Keratinocyte (primary cell): ENCODE measurements at regions not wholly inside any gene's neighbourhood (a gene's known extent, or its start where the extent isn't known, plus 50 kb on each side); places are given as distances from the start of the nearest gene placed in this dataset.

Experiments used
- DNase-seq: peaks from one replicate; pipeline ENCODE4 v3.0.0-alpha.2; 2011; ENCODE audit warnings: low read depth, missing footprints, low spot score
- FAIRE-seq: peaks from 2 replicates; lab custom pipeline; 2011; peaks lifted over from hg19 to GRCh38; lab: Jason Lieb, UNC
- H2AFZ ChIP-seq: 2 replicates; pipeline ENCODE4 v1.6.0; 2012; ENCODE audit warnings: low read length, control low read depth, inconsistent platforms; ENCODE audit not compliant: control insufficient read depth
- H3K27ac ChIP-seq: 2 replicates; pipeline ENCODE4 v1.5.1; 2011; ENCODE audit warnings: low read length; ENCODE audit not compliant: control insufficient read depth, insufficient read depth
- H3K27me3 ChIP-seq: 3 replicates; pipeline ENCODE4 v1.6.0; 2011; ENCODE audit warnings: low read length; ENCODE audit not compliant: control insufficient read depth, insufficient read depth; ENCODE audit errors: extremely low read depth
- H3K36me3 ChIP-seq, 2 experiments: 2 replicates in 1 of 2; 3 replicates in 1 of 2; pipeline ENCODE4 v1.5.1; 2011; ENCODE audit warnings: low read length in 2 of 2, mild to moderate bottlenecking in 1 of 2; ENCODE audit not compliant: control insufficient read depth in 2 of 2, insufficient read depth in 2 of 2; ENCODE audit errors: extremely low read depth in 1 of 2
- H3K4me1 ChIP-seq: 3 replicates; pipeline ENCODE4 v1.5.1; 2011; ENCODE audit warnings: low read length; ENCODE audit not compliant: control insufficient read depth, insufficient read depth; ENCODE audit errors: extremely low read depth
- H3K4me2 ChIP-seq: 3 replicates; pipeline ENCODE4 v1.6.0; 2011; ENCODE audit warnings: low read depth, low read length; ENCODE audit not compliant: control insufficient read depth, insufficient read depth; ENCODE audit errors: extremely low read depth
- H3K4me3 ChIP-seq, 3 experiments: fragments of 200-600 bp in 1 of 3; sonication (generic) in 1 of 3; 2 replicates in 2 of 3; 3 replicates in 1 of 3; pipeline ENCODE4 v1.5.1; 2011 to 2016; ENCODE audit warnings: low read length in 3 of 3, mild to moderate bottlenecking in 3 of 3, control low read depth in 2 of 3, inconsistent platforms in 1 of 3, low read depth in 1 of 3, mixed read lengths in 1 of 3, mixed run types in 1 of 3, moderate library complexity in 1 of 3; ENCODE audit not compliant: control insufficient read depth in 2 of 3, insufficient read depth in 2 of 3; ENCODE audit errors: extremely low read depth in 1 of 3
- H3K79me2 ChIP-seq: 2 replicates; pipeline ENCODE4 v1.6.0; 2012; ENCODE audit warnings: low read length; ENCODE audit not compliant: control insufficient read depth, insufficient read depth
- H3K9ac ChIP-seq: 3 replicates; pipeline ENCODE4 v1.6.0; 2011; ENCODE audit warnings: low read length; ENCODE audit not compliant: control insufficient read depth, insufficient read depth; ENCODE audit errors: extremely low read depth
- H3K9me1 ChIP-seq: 3 replicates; pipeline ENCODE4 v1.6.0; 2011; ENCODE audit warnings: low read length; ENCODE audit not compliant: control insufficient read depth, insufficient read depth; ENCODE audit errors: extremely low read depth
- H3K9me3 ChIP-seq: 2 replicates; pipeline ENCODE4 v1.5.1; 2012; ENCODE audit warnings: low read depth, low read length; ENCODE audit not compliant: control insufficient read depth
- H4K20me1 ChIP-seq: 3 replicates; pipeline ENCODE4 v1.6.0; 2011; ENCODE audit warnings: low read length; ENCODE audit not compliant: control insufficient read depth, insufficient read depth; ENCODE audit errors: extremely low read depth
- CTCF ChIP-seq, 3 experiments: IDR thresholded peaks in 1 of 3; conservative IDR thresholded peaks in 1 of 3; optimal IDR thresholded peaks in 1 of 3; 2 replicates in 2 of 3; 3 replicates in 1 of 3; pipeline versions ENCODE3 to v1.5.1; 2011; ENCODE audit warnings: low read length in 3 of 3, mild to moderate bottlenecking in 3 of 3, moderate library complexity in 2 of 3, control low read depth in 1 of 3, inconsistent platforms in 1 of 3; ENCODE audit not compliant: insufficient read depth in 2 of 3; ENCODE audit errors: extremely low read depth in 1 of 3
- EZH2 ChIP-seq: IDR thresholded peaks from one replicate; pipeline ENCODE4 v1.6.1; 2012; ENCODE audit warnings: inconsistent platforms, mild to moderate bottlenecking, low read length, moderate library complexity
- dilution Hi-C: fragments of 300-500 bp; cut with MboI; formaldehyde crosslinking; loops from one replicate; pipeline ENCODE4 v1.7.0; 2020; ENCODE audit warnings: low sequenced_read_pairs; ENCODE audit not compliant: extremely low pct_ligation_motif_present

GRCh38 chr6:14211562-14211942 is 94.0 kb downstream of the CD83 start:
- H4K20me1 ChIP-seq, result no peaks in the 10 kb centered on the region
- peak overlapping the region; percentile 86 for H3K9ac ChIP-seq
- H3K4me3 ChIP-seq, result peak overlapping the region; percentile 33 to 69 (median 68)
- peak overlapping the region; percentile 88 for H2AFZ ChIP-seq
- no peaks in the 10 kb centered on the region for H3K36me3 ChIP-seq
- no peaks in the 10 kb centered on the region for H3K27me3 ChIP-seq
- FAIRE-seq (no peak), DNase-seq (no peak)
- H3K27ac ChIP-seq, result peak overlapping the region; percentile 84
- H3K9me3 ChIP-seq, result no peaks in the 10 kb centered on the region
- no peaks in the 10 kb centered on the region for H3K9me1 ChIP-seq
- H3K4me1 ChIP-seq, result peaks cover 23% of the 10 kb centered on the region
- no peaks in the 10 kb centered on the region for H3K79me2 ChIP-seq
- H3K4me2 ChIP-seq, result peak overlapping the region; percentile 94
- TF ChIP-seq EZH2 (no peak), CTCF (optimal IDR thresholded peaks at IDR 0.05 in 1 of 3, IDR thresholded peaks at IDR 0.05 in 1 of 3, conservative IDR thresholded peaks at IDR 0.05 in 1 of 3; ENCODE audit: extremely low read depth in 1 of 3, insufficient read depth in 2 of 3, low read length in 3 of 3) (no peak)
- dilution Hi-C loops, result no loop called here

GRCh38 chr6:14212020-14212419 is 94.4 kb downstream of the CD83 start:
- H4K20me1 ChIP-seq, result no peaks in the 10 kb centered on the region
- no peaks in the 10 kb centered on the region for H3K79me2 ChIP-seq
- peaks cover 23% of the 10 kb centered on the region for H3K4me1 ChIP-seq
- H3K9me1 ChIP-seq, result no peaks in the 10 kb centered on the region
- FAIRE-seq, result no peak
- H3K27me3 ChIP-seq, result no peaks in the 10 kb centered on the region
- DNase-seq, result no peak
- H3K27ac ChIP-seq, result peak overlapping the region; percentile 84
- H3K36me3 ChIP-seq, result no peaks in the 10 kb centered on the region
- TF ChIP-seq EZH2, result no peak
- TF ChIP-seq CTCF (optimal IDR thresholded peaks at IDR 0.05 in 1 of 3, IDR thresholded peaks at IDR 0.05 in 1 of 3, conservative IDR thresholded peaks at IDR 0.05 in 1 of 3; ENCODE audit: extremely low read depth in 1 of 3, insufficient read depth in 2 of 3, low read length in 3 of 3), result no peak
- H3K9me3 ChIP-seq, result no peaks in the 10 kb centered on the region
- peak overlapping the region; percentile 94 for H3K4me2 ChIP-seq
- peak overlapping the region; percentile 86 for H3K9ac ChIP-seq
- peak overlapping the region; percentile 88 for H2AFZ ChIP-seq
- peak overlapping the region in 2 of 3 experiments; percentile 68 to 69 for H3K4me3 ChIP-seq
- dilution Hi-C loops, result no loop called here
